ENCODE measurements at regions not wholly inside any gene's neighbourhood (a gene's known extent, or its start where the extent isn't known, plus 50 kb on each side); places are given as distances from the start of the nearest gene placed in this dataset.

GRCh38 chr6:124907596-124907995 is 54.6 kb upstream of the RNF217 start:
- no peak for TF ChIP-seq POLR2A (IDR thresholded peaks at IDR 0.05; ENCODE audit: low read depth, low read length)
- TF ChIP-seq TAF1 (IDR thresholded peaks at IDR 0.05; ENCODE audit: low read depth, low read length), result no peak
- TF ChIP-seq POLR2AphosphoS5 (IDR thresholded peaks at IDR 0.05; ENCODE audit: low read depth, low read length), result no peak

Measured in GM12891 (cell line).